Naive thymus-derived CD4-positive, alpha-beta T cell (primary cell): ENCODE measurements at regions not wholly inside any gene's neighbourhood (a gene's known extent, or its start where the extent isn't known, plus 50 kb on each side); places are given as distances from the start of the nearest gene placed in this dataset.
"Not testable (repeated sequence)": the region's sequence is repeated elsewhere in the genome, so short reads cannot be mapped to it uniquely, and the experiment has no call there.

Experiments
- ATAC-seq: fragments of 150-1000 bp; cut with Tn5 transposase; 2 replicates; pipeline ENCODE4 v1.10.0; 2021; ENCODE audit warnings: mild to moderate bottlenecking, moderate library complexity
- CTCF ChIA-PET: fragments of 350-600 bp; sonication (Branson Sonifier 250); formaldehyde crosslinking; loops from one replicate; lab custom pipeline; 2021; ENCODE audit warnings: antibody characterized with exemption; lab: Charles Lee
- POLR2A ChIA-PET: fragments of 350-600 bp; sonication (Branson Sonifier 250); formaldehyde crosslinking; loops from one replicate; lab custom pipeline; 2021; ENCODE audit warnings: antibody characterized with exemption, inconsistent platforms; lab: Charles Lee
- DNase-seq, 9 donors: peaks; one replicate each; pipeline versions ENCODE4 v3.0.0 to v3.0.0-alpha.2; 2020 to 2022; ENCODE audit warnings: mixed read lengths in 1 of 9
- H3K27ac ChIP-seq: one replicate; pipeline ENCODE4 v1.7.0; 2013; ENCODE audit warnings: mild to moderate bottlenecking, low read depth, low read length, moderate library complexity
- H3K27me3 ChIP-seq, 2 donors: one replicate each; pipeline ENCODE4 v1.7.0; 2013; ENCODE audit warnings: low read length in 2 of 2, mild to moderate bottlenecking in 2 of 2, moderate library complexity in 2 of 2; ENCODE audit not compliant: control insufficient read depth in 2 of 2, insufficient read depth in 2 of 2
- H3K36me3 ChIP-seq, 3 experiments: 1 replicate in 2 of 3; 2 replicates in 1 of 3; pipeline ENCODE4 v1.7.0; 2013; ENCODE audit warnings: low read length in 3 of 3, mild to moderate bottlenecking in 3 of 3, moderate library complexity in 1 of 3; ENCODE audit not compliant: insufficient read depth in 3 of 3, control insufficient read depth in 2 of 3
- H3K4me1 ChIP-seq, 2 donors: one replicate each; pipeline ENCODE4 v1.7.0; 2013; ENCODE audit warnings: low read length in 2 of 2, mild to moderate bottlenecking in 2 of 2, moderate library complexity in 1 of 2; ENCODE audit not compliant: control insufficient read depth in 2 of 2, insufficient read depth in 2 of 2
- H3K4me3 ChIP-seq: 2 replicates; pipeline ENCODE4 v1.7.0; 2013; ENCODE audit warnings: mild to moderate bottlenecking, low read length
- H3K9me3 ChIP-seq, 3 experiments: 1 replicate in 2 of 3; 2 replicates in 1 of 3; pipeline ENCODE4 v1.7.0; 2013; ENCODE audit warnings: low read length in 3 of 3; ENCODE audit not compliant: control insufficient read depth in 2 of 3
- H3K27ac Mint-ChIP-seq, 9 donors: one replicate each; pipeline ENCODE4 v1.8.0; 2020 to 2022; ENCODE audit warnings: mixed read lengths in 9 of 9, mild to moderate bottlenecking in 8 of 9, moderate library complexity in 5 of 9, inconsistent platforms in 2 of 9
- H3K27me3 Mint-ChIP-seq, 5 donors: one replicate each; pipeline ENCODE4 v1.8.0; 2021 to 2022; ENCODE audit warnings: mixed read lengths in 5 of 5, mild to moderate bottlenecking in 1 of 5
- H3K36me3 Mint-ChIP-seq, 5 donors: one replicate each; pipeline ENCODE4 v1.8.0; 2020 to 2022; ENCODE audit warnings: mixed read lengths in 5 of 5, mild to moderate bottlenecking in 3 of 5, inconsistent platforms in 1 of 5
- H3K4me1 Mint-ChIP-seq, 7 donors: one replicate each; pipeline ENCODE4 v1.8.0; 2020 to 2022; ENCODE audit warnings: mixed read lengths in 7 of 7, mild to moderate bottlenecking in 3 of 7, inconsistent platforms in 1 of 7
- H3K4me3 Mint-ChIP-seq, 10 donors: one replicate each; pipeline ENCODE4 v1.8.0; 2020 to 2022; ENCODE audit warnings: mild to moderate bottlenecking in 10 of 10, mixed read lengths in 10 of 10, moderate library complexity in 6 of 10, inconsistent platforms in 2 of 10
- H3K9me3 Mint-ChIP-seq, 11 donors: one replicate each; pipeline ENCODE4 v1.8.0; 2020 to 2022; ENCODE audit warnings: mixed read lengths in 11 of 11, mild to moderate bottlenecking in 4 of 11, inconsistent platforms in 1 of 11, moderate library complexity in 1 of 11
- intact Hi-C, 2 donors: fragments of 100-400 bp; cut with micrococcal nuclease; formaldehyde crosslinking; loops; one replicate each; pipeline ENCODE4 v1.15.1; 2023

GRCh38 chr3:102353148-102353547, 81.7 kb upstream of the ZPLD1 start:
- H3K36me3 Mint-ChIP-seq, result no peaks in the 10 kb centered on the region
- ChIA-PET POLR2A (no interaction called here), CTCF (no interaction called here)
- DNase-seq (no peak), ATAC-seq (no peak)
- Histone ChIP-seq H3K27me3 (no peaks in the 10 kb centered on the region), H3K4me3 (no peak overlapping the region), H3K27ac (no peak overlapping the region), H3K36me3 (no peaks in the 10 kb centered on the region), H3K4me1 (no peaks in the 10 kb centered on the region), H3K9me3 (no peaks in the 10 kb centered on the region)
- intact Hi-C loops, result no loop called here
- no peak overlapping the region for H3K4me3 Mint-ChIP-seq
- peaks cover 0 to 4% (median 0%) of the 10 kb centered on the region in 7 donors for H3K4me1 Mint-ChIP-seq
- peaks cover 0 to 18% (median 11%) of the 10 kb centered on the region in 5 donors for H3K27me3 Mint-ChIP-seq
- H3K9me3 Mint-ChIP-seq, result peaks cover 0 to 2% (median 0%) of the 10 kb centered on the region in 11 donors
- H3K27ac Mint-ChIP-seq, result no peak overlapping the region

DNA sequence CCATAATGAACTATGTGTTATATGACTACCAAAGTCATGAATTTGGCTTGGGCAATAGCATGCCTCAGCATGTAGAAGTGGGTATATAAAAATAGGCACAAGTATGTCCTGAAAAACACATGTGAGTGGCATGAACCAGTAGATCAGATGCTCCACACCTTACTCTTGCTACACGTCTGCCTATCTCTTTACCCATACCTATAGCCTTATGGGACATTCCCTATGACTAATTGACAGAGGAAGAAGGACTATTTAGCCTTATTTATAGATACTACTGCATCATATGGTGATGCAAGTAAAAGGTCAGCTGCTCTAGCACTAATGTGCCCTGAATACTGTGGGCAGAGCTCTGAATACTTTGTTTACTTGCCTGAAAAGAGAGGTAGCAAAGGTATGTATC, 81.0 kb upstream of the ZPLD1 start:
- no peaks in the 10 kb centered on the region for H3K9me3 ChIP-seq
- H3K4me3 Mint-ChIP-seq, result no peak overlapping the region
- peaks cover 0 to 2% (median 0%) of the 10 kb centered on the region in 11 donors for H3K9me3 Mint-ChIP-seq
- intact Hi-C loops, result no loop called here
- ATAC-seq (no peak), DNase-seq (no peak)
- no peaks in the 10 kb centered on the region for H3K36me3 ChIP-seq
- no peak overlapping the region for H3K27ac Mint-ChIP-seq
- H3K4me3 ChIP-seq, result no peak overlapping the region
- ChIA-PET CTCF (no interaction called here), POLR2A (no interaction called here)
- H3K27ac ChIP-seq, result no peak overlapping the region
- no peaks in the 10 kb centered on the region for H3K27me3 ChIP-seq
- H3K27me3 Mint-ChIP-seq, result peaks cover 0 to 14% (median 11%) of the 10 kb centered on the region in 5 donors
- H3K4me1 ChIP-seq, result no peaks in the 10 kb centered on the region
- H3K4me1 Mint-ChIP-seq, result peaks cover 0 to 4% (median 0%) of the 10 kb centered on the region in 7 donors
- no peaks in the 10 kb centered on the region for H3K36me3 Mint-ChIP-seq

GRCh38 chr3:102354818-102355515, 79.8 kb upstream of the ZPLD1 start:
- H3K4me1 ChIP-seq, result no peaks in the 10 kb centered on the region
- Mint-ChIP-seq H3K4me1 (peaks cover 0 to 4% (median 0%) of the 10 kb centered on the region in 7 donors), H3K36me3 (no peaks in the 10 kb centered on the region), H3K9me3 (peaks cover 0 to 2% (median 0%) of the 10 kb centered on the region in 11 donors), H3K27me3 (peaks cover 2 to 11% (median 7%) of the 10 kb centered on the region in 5 donors), H3K4me3 (no peak overlapping the region), H3K27ac (no peak overlapping the region)
- ATAC-seq, result no peak
- intact Hi-C loops, result no loop called here
- DNase-seq, result no peak
- no peaks in the 10 kb centered on the region for H3K36me3 ChIP-seq
- no peak overlapping the region for H3K27ac ChIP-seq
- ChIA-PET POLR2A (no interaction called here), CTCF (no interaction called here)
- H3K9me3 ChIP-seq, result no peaks in the 10 kb centered on the region
- no peak overlapping the region for H3K4me3 ChIP-seq
- no peaks in the 10 kb centered on the region for H3K27me3 ChIP-seq

- Mint-ChIP-seq H3K9me3 (peaks cover 0 to 2% (median 0%) of the 10 kb centered on the region in 11 donors), H3K27me3 (peaks cover 1 to 6% (median 4%) of the 10 kb centered on the region in 5 donors), H3K4me3 (no peak overlapping the region), H3K4me1 (peaks cover 0 to 4% (median 0%) of the 10 kb centered on the region in 7 donors), H3K27ac (no peak overlapping the region), H3K36me3 (no peaks in the 10 kb centered on the region)
- no peak for ATAC-seq
- Histone ChIP-seq H3K4me1 (no peaks in the 10 kb centered on the region), H3K36me3 (no peaks in the 10 kb centered on the region), H3K27me3 (no peaks in the 10 kb centered on the region), H3K27ac (no peak overlapping the region), H3K9me3 (no peaks in the 10 kb centered on the region), H3K4me3 (no peak overlapping the region)
- ChIA-PET CTCF (no interaction called here), POLR2A (no interaction called here)
- intact Hi-C loops, result no loop called here
- no peak for DNase-seq
These were observed 78.3 kb upstream of the ZPLD1 start for GRCh38 chr3:102356506-102356905.

GRCh38 chr3:102357313-102357712, 77.5 kb upstream of the ZPLD1 start:
- H3K9me3 Mint-ChIP-seq, H3K4me3 ChIP-seq, H3K36me3 ChIP-seq, POLR2A ChIA-PET, H3K27me3 Mint-ChIP-seq, H3K4me3 Mint-ChIP-seq, CTCF ChIA-PET, DNase-seq, H3K27ac Mint-ChIP-seq, H3K27me3 ChIP-seq, H3K36me3 Mint-ChIP-seq, H3K27ac ChIP-seq, H3K4me1 Mint-ChIP-seq, H3K9me3 ChIP-seq, ATAC-seq, H3K4me1 ChIP-seq, intact Hi-C loops: not testable (repeated sequence)

- POLR2A ChIA-PET, result no interaction called here
- no peaks in the 10 kb centered on the region for H3K27me3 ChIP-seq
These were observed 74.5 kb upstream of the ZPLD1 start for GRCh38 chr3:102360183-102360860.

More at GRCh38 chr3:102360183-102360860, 74.5 kb upstream of the ZPLD1 start:
- no peak overlapping the region for H3K27ac ChIP-seq
- no peak for ATAC-seq
- Mint-ChIP-seq H3K9me3 (peaks cover 4 to 26% (median 14%) of the 10 kb centered on the region in 11 donors), H3K4me3 (no peak overlapping the region), H3K27ac (no peak overlapping the region), H3K4me1 (peaks cover 0 to 1% (median 0%) of the 10 kb centered on the region in 7 donors), H3K36me3 (no peaks in the 10 kb centered on the region), H3K27me3 (peaks cover 3 to 6% (median 4%) of the 10 kb centered on the region in 5 donors)
- H3K4me1 ChIP-seq, result no peaks in the 10 kb centered on the region
- CTCF ChIA-PET, result no interaction called here
- DNase-seq, result no peak
- intact Hi-C loops, result no loop called here
- no peak overlapping the region for H3K4me3 ChIP-seq
- H3K9me3 ChIP-seq, result peaks cover 0 to 7% (median 0%) of the 10 kb centered on the region in 3 experiments
- no peaks in the 10 kb centered on the region for H3K36me3 ChIP-seq
